ENCODE measurements at regions not wholly inside any gene's neighbourhood (a gene's known extent, or its start where the extent isn't known, plus 50 kb on each side); places are given as distances from the start of the nearest gene placed in this dataset.
"Not testable (repeated sequence)": the region's sequence is repeated elsewhere in the genome, so short reads cannot be mapped to it uniquely, and the experiment has no call there.

DNA sequence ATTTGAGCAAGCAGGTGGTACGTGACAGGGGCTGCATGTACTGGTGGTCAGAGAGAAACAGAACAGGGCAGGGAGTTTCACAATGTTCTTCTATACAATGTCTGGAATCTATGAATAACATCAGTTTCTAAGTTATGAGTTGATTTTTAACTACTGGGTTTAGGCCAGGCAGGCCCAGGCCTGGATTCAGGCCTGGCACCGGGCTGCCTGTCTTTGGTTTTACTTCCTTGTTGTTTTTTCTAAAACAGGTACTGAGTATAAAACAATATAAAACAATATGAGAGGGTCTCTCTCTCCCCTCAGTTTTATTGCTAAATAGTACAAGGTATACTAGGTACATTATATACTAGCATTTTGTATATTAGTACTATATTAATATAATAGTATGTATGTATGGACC, 742.7 kb upstream of the FAT3 start:
- TF ChIP-seq EZH2 (IDR thresholded peaks at IDR 0.05; ENCODE audit: borderline replicate concordance, low read depth, low read length, poor library complexity, severe bottlenecking), result not testable (repeated sequence)
- TF ChIP-seq, protein P1, sequence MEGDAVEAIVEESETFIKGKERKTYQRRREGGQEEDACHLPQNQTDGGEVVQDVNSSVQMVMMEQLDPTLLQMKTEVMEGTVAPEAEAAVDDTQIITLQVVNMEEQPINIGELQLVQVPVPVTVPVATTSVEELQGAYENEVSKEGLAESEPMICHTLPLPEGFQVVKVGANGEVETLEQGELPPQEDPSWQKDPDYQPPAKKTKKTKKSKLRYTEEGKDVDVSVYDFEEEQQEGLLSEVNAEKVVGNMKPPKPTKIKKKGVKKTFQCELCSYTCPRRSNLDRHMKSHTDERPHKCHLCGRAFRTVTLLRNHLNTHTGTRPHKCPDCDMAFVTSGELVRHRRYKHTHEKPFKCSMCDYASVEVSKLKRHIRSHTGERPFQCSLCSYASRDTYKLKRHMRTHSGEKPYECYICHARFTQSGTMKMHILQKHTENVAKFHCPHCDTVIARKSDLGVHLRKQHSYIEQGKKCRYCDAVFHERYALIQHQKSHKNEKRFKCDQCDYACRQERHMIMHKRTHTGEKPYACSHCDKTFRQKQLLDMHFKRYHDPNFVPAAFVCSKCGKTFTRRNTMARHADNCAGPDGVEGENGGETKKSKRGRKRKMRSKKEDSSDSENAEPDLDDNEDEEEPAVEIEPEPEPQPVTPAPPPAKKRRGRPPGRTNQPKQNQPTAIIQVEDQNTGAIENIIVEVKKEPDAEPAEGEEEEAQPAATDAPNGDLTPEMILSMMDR (conservative IDR thresholded peaks at IDR 0.05; ENCODE audit: low read depth, low read length), result not testable (repeated sequence)
